Mesothelial cell of epicardium (in vitro differentiated cells): ENCODE measurements at regions not wholly inside any gene's neighbourhood (a gene's known extent, or its start where the extent isn't known, plus 50 kb on each side); places are given as distances from the start of the nearest gene placed in this dataset.
"Not testable (repeated sequence)": the region's sequence is repeated elsewhere in the genome, so short reads cannot be mapped to it uniquely, and the experiment has no call there.

Experiments used
- DNase-seq, 2 experiments: peaks; one replicate each; pipeline ENCODE4 v3.0.0; 2021; ENCODE audit warnings: low spot score in 2 of 2; ENCODE audit not compliant: unreplicated experiment in 2 of 2
- H3K27ac Mint-ChIP-seq: 2 replicates; pipeline ENCODE4 v1.8.0; 2021; ENCODE audit warnings: mixed read lengths
- H3K27me3 Mint-ChIP-seq: 2 replicates; pipeline ENCODE4 v1.8.0; 2021; ENCODE audit warnings: low read depth, mixed read lengths
- H3K36me3 Mint-ChIP-seq: 2 replicates; pipeline ENCODE4 v1.8.0; 2021; ENCODE audit warnings: mixed read lengths
- H3K4me1 Mint-ChIP-seq: 2 replicates; pipeline ENCODE4 v1.8.0; 2021; ENCODE audit warnings: mixed read lengths
- H3K4me3 Mint-ChIP-seq: 2 replicates; pipeline ENCODE4 v1.8.0; 2021; ENCODE audit warnings: mild to moderate bottlenecking, moderate library complexity, mixed read lengths
- H3K9me3 Mint-ChIP-seq: 2 replicates; pipeline ENCODE4 v1.8.0; 2021; ENCODE audit warnings: mixed read lengths
- CTCF ChIP-seq: fragments of 200-600 bp; sonication (generic); IDR thresholded peaks from one replicate; pipeline ENCODE4 v1.5.0; 2021; ENCODE audit warnings: antibody characterized with exemption; ENCODE audit not compliant: unreplicated experiment

GRCh38 chr3:22819209-22819608 is 383.9 kb upstream of the UBE2E2 start:
- H3K27ac Mint-ChIP-seq: no peak overlapping the region
- H3K4me1 Mint-ChIP-seq: no peaks in the 10 kb centered on the region
- H3K9me3 Mint-ChIP-seq: peaks cover 27% of the 10 kb centered on the region
- no peaks in the 10 kb centered on the region for H3K27me3 Mint-ChIP-seq
- H3K4me3 Mint-ChIP-seq: no peak overlapping the region
- H3K36me3 Mint-ChIP-seq: no peaks in the 10 kb centered on the region
- DNase-seq: no peak
- no peak for TF ChIP-seq CTCF

DNA sequence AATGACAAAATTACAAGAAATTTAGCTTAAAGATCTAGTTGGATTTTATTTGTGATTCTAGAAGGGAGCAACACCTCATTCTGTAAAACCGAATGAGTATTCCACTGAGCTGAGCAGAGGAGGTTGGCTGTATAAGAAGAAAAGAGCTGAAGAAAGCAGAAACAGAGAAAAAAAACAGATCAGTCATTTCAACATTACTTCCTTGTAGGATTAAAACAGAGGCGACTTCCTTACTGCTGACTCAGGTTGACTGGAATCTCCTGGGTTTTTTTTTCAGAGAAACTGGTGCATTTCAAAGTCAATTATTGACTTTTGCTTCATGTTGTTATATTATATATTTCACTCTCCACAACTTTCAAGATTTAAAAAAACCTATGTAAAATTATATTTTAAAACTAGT is 368.1 kb upstream of the UBE2E2 start:
- peaks cover 5% of the 10 kb centered on the region for H3K4me1 Mint-ChIP-seq
- H3K27ac Mint-ChIP-seq: no peak overlapping the region
- no peaks in the 10 kb centered on the region for H3K27me3 Mint-ChIP-seq
- peaks cover 10% of the 10 kb centered on the region for H3K9me3 Mint-ChIP-seq
- no peak overlapping the region for H3K4me3 Mint-ChIP-seq
- DNase-seq: no peak
- H3K36me3 Mint-ChIP-seq: no peaks in the 10 kb centered on the region
- TF ChIP-seq CTCF: no peak

GRCh38 chr3:22836131-22836530 is 367.0 kb upstream of the UBE2E2 start:
- no peak overlapping the region for H3K4me3 Mint-ChIP-seq
- H3K4me1 Mint-ChIP-seq: peaks cover 5% of the 10 kb centered on the region
- DNase-seq: no peak
- no peak overlapping the region for H3K27ac Mint-ChIP-seq
- TF ChIP-seq CTCF: no peak
- no peaks in the 10 kb centered on the region for H3K27me3 Mint-ChIP-seq
- no peaks in the 10 kb centered on the region for H3K36me3 Mint-ChIP-seq
- peaks cover 5% of the 10 kb centered on the region for H3K9me3 Mint-ChIP-seq

DNA sequence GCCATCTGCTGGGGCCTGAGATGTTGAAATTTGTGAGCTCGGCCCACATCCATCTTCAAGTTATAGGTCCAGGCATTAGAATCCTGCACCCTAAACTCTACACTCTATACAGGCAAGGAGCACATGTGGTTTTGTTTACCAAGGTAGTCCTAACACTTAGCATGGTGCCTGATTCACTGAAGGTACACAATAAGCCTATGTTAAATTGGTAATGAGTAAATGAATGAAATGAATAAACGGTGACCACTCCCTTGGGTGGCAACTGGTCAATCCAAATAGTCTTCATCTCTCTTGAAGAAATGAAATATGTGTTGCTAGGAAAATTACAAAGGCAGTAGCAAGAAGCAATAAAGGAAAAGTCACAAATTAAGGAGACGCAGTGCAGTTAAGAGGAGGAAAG is 359.3 kb upstream of the UBE2E2 start:
- H3K4me3 Mint-ChIP-seq: no peak overlapping the region
- peaks cover 14% of the 10 kb centered on the region for H3K9me3 Mint-ChIP-seq
- no peak for TF ChIP-seq CTCF
- H3K36me3 Mint-ChIP-seq: no peaks in the 10 kb centered on the region
- no peaks in the 10 kb centered on the region for H3K27me3 Mint-ChIP-seq
- no peaks in the 10 kb centered on the region for H3K4me1 Mint-ChIP-seq
- no peak for DNase-seq
- no peak overlapping the region for H3K27ac Mint-ChIP-seq

DNA sequence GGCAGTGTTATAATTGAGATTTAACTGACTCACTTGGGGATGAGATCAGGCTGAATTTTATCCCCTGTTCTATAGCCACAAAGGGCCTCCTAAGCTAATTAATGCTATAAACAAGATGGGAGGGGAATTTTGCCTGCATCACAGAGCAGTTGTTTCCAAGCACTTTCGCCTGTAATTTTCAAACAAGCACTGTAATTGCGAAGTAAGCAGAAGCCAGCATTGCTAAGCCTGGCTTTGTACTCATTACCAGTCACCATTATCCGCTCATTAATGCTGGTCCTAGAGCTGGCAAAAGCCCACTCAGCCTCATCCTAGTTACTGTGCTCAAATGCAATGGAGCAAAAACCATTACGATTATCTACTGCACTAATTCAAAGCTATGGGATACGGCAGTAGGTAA is 356.6 kb upstream of the UBE2E2 start:
- H3K4me1 Mint-ChIP-seq: no peaks in the 10 kb centered on the region
- no peak overlapping the region for H3K27ac Mint-ChIP-seq
- H3K4me3 Mint-ChIP-seq: no peak overlapping the region
- H3K27me3 Mint-ChIP-seq: peaks cover 5% of the 10 kb centered on the region
- H3K9me3 Mint-ChIP-seq: peaks cover 7% of the 10 kb centered on the region
- no peaks in the 10 kb centered on the region for H3K36me3 Mint-ChIP-seq
- DNase-seq: no peak
- TF ChIP-seq CTCF: no peak

GRCh38 chr3:22849583-22849982 is 353.5 kb upstream of the UBE2E2 start:
- not testable (repeated sequence) for DNase-seq, H3K4me1 Mint-ChIP-seq, H3K9me3 Mint-ChIP-seq, H3K36me3 Mint-ChIP-seq, H3K27ac Mint-ChIP-seq, H3K4me3 Mint-ChIP-seq
- peaks cover 11% of the 10 kb centered on the region for H3K27me3 Mint-ChIP-seq
